GM18517 (cell line): ENCODE measurements at regions not wholly inside any gene's neighbourhood (a gene's known extent, or its start where the extent isn't known, plus 50 kb on each side); places are given as distances from the start of the nearest gene placed in this dataset.

Experiments used
- ATAC-seq: cut with Tn5 transposase; IDR thresholded peaks from one replicate; pipeline ENCODE4 v1.9.1; 2021; ENCODE audit warnings: mild to moderate bottlenecking, moderate library complexity; ENCODE audit not compliant: unreplicated experiment

- no peak for ATAC-seq
These were observed 194.1 kb downstream of the KLF12 start for GRCh38 chr13:73940098-73940497.

GRCh38 chr13:73939603-73940002 is 194.6 kb downstream of the KLF12 start:
- no peak for ATAC-seq

GRCh38 chr13:73939071-73939380 is 195.2 kb downstream of the KLF12 start:
- ATAC-seq = no peak

- no peak for ATAC-seq
These were observed 195.7 kb downstream of the KLF12 start for GRCh38 chr13:73938372-73939070.

GRCh38 chr13:73937441-73937840 is 196.8 kb downstream of the KLF12 start:
- ATAC-seq = no peak

GRCh38 chr13:73935991-73936390 is 198.2 kb downstream of the KLF12 start:
- ATAC-seq = no peak

- no peak for ATAC-seq
These were observed 199.4 kb downstream of the KLF12 start for GRCh38 chr13:73934771-73935170.

GRCh38 chr13:73934215-73934641 is 200.0 kb downstream of the KLF12 start:
- ATAC-seq = no peak

GRCh38 chr13:73933795-73934194 is 200.4 kb downstream of the KLF12 start:
- ATAC-seq = peak; percentile 49

GRCh38 chr13:73932091-73932490 is 202.1 kb downstream of the KLF12 start:
- ATAC-seq = no peak

- ATAC-seq = no peak
These were observed 204.8 kb downstream of the KLF12 start for GRCh38 chr13:73929287-73929932.

GRCh38 chr13:73924607-73925006 is 209.6 kb downstream of the KLF12 start:
- ATAC-seq = peak; percentile 94

GRCh38 chr13:73922493-73923393 is 211.5 kb downstream of the KLF12 start:
- ATAC-seq = no peak

GRCh38 chr13:73918691-73919090 is 215.5 kb downstream of the KLF12 start:
- no peak for ATAC-seq

GRCh38 chr13:73913751-73914518 is 220.3 kb downstream of the KLF12 start:
- ATAC-seq = peak; percentile 69

- peak; percentile 69 for ATAC-seq
These were observed 221.0 kb downstream of the KLF12 start for GRCh38 chr13:73913079-73913740.

GRCh38 chr13:73911361-73911760 is 222.8 kb downstream of the KLF12 start:
- ATAC-seq = no peak

- no peak for ATAC-seq
These were observed 223.5 kb downstream of the KLF12 start for GRCh38 chr13:73910733-73911132.

- no peak for ATAC-seq
These were observed 225.4 kb downstream of the KLF12 start for GRCh38 chr13:73908809-73909208.

GRCh38 chr13:73904625-73905024 is 229.6 kb downstream of the KLF12 start:
- no peak for ATAC-seq
